ENCODE measurements at regions not wholly inside any gene's neighbourhood (a gene's known extent, or its start where the extent isn't known, plus 50 kb on each side); places are given as distances from the start of the nearest gene placed in this dataset.

- TF ChIP-seq CTCF (IDR thresholded peaks at IDR 0.05) (no peak), POLR2A (IDR thresholded peaks at IDR 0.05) (no peak)
These were observed 189.4 kb downstream of the ARL4C start for GRCh38 chr2:234307322-234307961.

All from gastroesophageal sphincter (tissue), 3 donors.